IMR-90 (cell line): ENCODE measurements at regions not wholly inside any gene's neighbourhood (a gene's known extent, or its start where the extent isn't known, plus 50 kb on each side); places are given as distances from the start of the nearest gene placed in this dataset.

Experiments used
- ATAC-seq: fragments of 200-7000 bp; cut with Tn5 transposase; 2 replicates; pipeline ENCODE4 v1.9.1; 2020; ENCODE audit warnings: low read depth, mild to moderate bottlenecking, moderate library complexity
- BruUV-seq: library from RNA; stranded (reverse); fragments of 400-500 nt; replicated peaks from 2 replicates; lab custom pipeline; 2021; lab: Mats Ljungman, UMichigan
- CTCF ChIA-PET: fragments of 300-600 bp; formaldehyde crosslinking; extraction: SDS; loops from one replicate; lab custom pipeline; 2021; ENCODE audit warnings: antibody characterized with exemption; lab: Yijun Ruan, JAX
- POLR2A ChIA-PET: fragments of 300-600 bp; sonication (Branson Sonifier 250); formaldehyde crosslinking; loops from one replicate; lab custom pipeline; 2022; ENCODE audit warnings: antibody characterized with exemption; ENCODE audit not compliant: unreplicated experiment; lab: Charles Lee
- DNase-seq: peaks from one replicate; pipeline ENCODE4 v3.0.0; 2013
- H2AFZ ChIP-seq: replicated peaks from 2 replicates; pipeline ENCODE3; 2013; ENCODE audit warnings: low read length, mild to moderate bottlenecking; ENCODE audit not compliant: poor library complexity
- H2AK5ac ChIP-seq: 2 replicates; pipeline ENCODE4 v1.6.1; 2013; ENCODE audit warnings: low read depth, low read length, inconsistent platforms
- H2AK9ac ChIP-seq: replicated peaks from 2 replicates; pipeline ENCODE3; 2013; ENCODE audit warnings: mild to moderate bottlenecking, low read depth, low read length, moderate library complexity; ENCODE audit not compliant: poor library complexity
- H2BK120ac ChIP-seq: 2 replicates; pipeline ENCODE4 v1.6.1; 2013; ENCODE audit warnings: low read depth, low read length, inconsistent platforms
- H2BK15ac ChIP-seq: 3 replicates; pipeline ENCODE4 v1.6.1; 2013; ENCODE audit warnings: low read depth, low read length, inconsistent platforms
- H2BK20ac ChIP-seq: 2 replicates; pipeline ENCODE4 v1.6.1; 2013; ENCODE audit warnings: low read depth, mild to moderate bottlenecking, inconsistent platforms, low read length, moderate library complexity
- H2BK5ac ChIP-seq: 2 replicates; pipeline ENCODE4 v1.6.1; 2013; ENCODE audit warnings: mild to moderate bottlenecking, low read depth, low read length, inconsistent platforms; ENCODE audit not compliant: poor library complexity, severe bottlenecking
- H3K14ac ChIP-seq: replicated peaks from 2 replicates; pipeline ENCODE4 v1.6.1; 2013; ENCODE audit warnings: low read depth, low read length, inconsistent platforms
- H3K18ac ChIP-seq: 2 replicates; pipeline ENCODE4 v1.6.1; 2013; ENCODE audit warnings: low read depth, low read length, control low read depth
- H3K23ac ChIP-seq: 2 replicates; pipeline ENCODE4 v1.6.1; 2013; ENCODE audit warnings: low read depth, low read length, inconsistent platforms
- H3K27ac ChIP-seq: 2 replicates; pipeline ENCODE4 v1.5.1; 2013; ENCODE audit warnings: mild to moderate bottlenecking, control low read depth, low read length; ENCODE audit not compliant: insufficient read depth
- H3K27me3 ChIP-seq: 2 replicates; pipeline ENCODE4 v1.6.1; 2013; ENCODE audit warnings: low read length; ENCODE audit not compliant: control insufficient read depth, insufficient read depth
- H3K36me3 ChIP-seq: 2 replicates; pipeline ENCODE4 v1.6.1; 2013; ENCODE audit warnings: low read length, mixed read lengths; ENCODE audit not compliant: control insufficient read depth, insufficient read depth
- H3K4ac ChIP-seq: 2 replicates; pipeline ENCODE4 v1.6.1; 2013; ENCODE audit warnings: low read depth, low read length, inconsistent platforms
- H3K4me1 ChIP-seq: 2 replicates; pipeline ENCODE4 v1.6.1; 2013; ENCODE audit warnings: low read length, mixed read lengths; ENCODE audit not compliant: control insufficient read depth, insufficient read depth
- H3K4me2 ChIP-seq: 2 replicates; pipeline ENCODE4 v1.6.1; 2013; ENCODE audit warnings: low read depth, mild to moderate bottlenecking, control low read depth, low read length, moderate library complexity
- H3K4me3 ChIP-seq: 2 replicates; pipeline ENCODE4 v1.5.1; 2013; ENCODE audit warnings: low read depth, mild to moderate bottlenecking, control low read depth, low read length, moderate library complexity; ENCODE audit not compliant: insufficient read depth
- H3K56ac ChIP-seq: 2 replicates; pipeline ENCODE4 v1.6.1; 2013; ENCODE audit warnings: low read length, inconsistent platforms; ENCODE audit not compliant: insufficient read depth; ENCODE audit errors: extremely low read depth
- H3K79me1 ChIP-seq, 2 experiments: 2 replicates each; pipeline ENCODE4 v1.6.1; 2013; ENCODE audit warnings: low read length in 2 of 2, inconsistent platforms in 1 of 2, low read depth in 1 of 2
- H3K9ac ChIP-seq: 2 replicates; pipeline ENCODE4 v1.6.1; 2013; ENCODE audit warnings: low read depth, low read length, control low read depth
- H3K9me1 ChIP-seq: 2 replicates; pipeline ENCODE4 v1.6.1; 2013; ENCODE audit warnings: low read length, inconsistent platforms; ENCODE audit not compliant: insufficient read depth
- H3K9me3 ChIP-seq: 2 replicates; pipeline ENCODE4 v1.6.1; 2013; ENCODE audit warnings: low read length; ENCODE audit not compliant: control insufficient read depth, insufficient read depth
- H4K20me1 ChIP-seq: 2 replicates; pipeline ENCODE4 v1.6.1; 2013; ENCODE audit warnings: low read length, inconsistent platforms; ENCODE audit not compliant: insufficient read depth
- H4K5ac ChIP-seq: 2 replicates; pipeline ENCODE4 v1.6.1; 2013; ENCODE audit warnings: mild to moderate bottlenecking, low read depth, low read length, control low read depth
- H4K8ac ChIP-seq, 2 experiments: 2 replicates each; pipeline ENCODE4 v1.6.1; 2013; ENCODE audit warnings: low read depth in 2 of 2, low read length in 2 of 2, control low read depth in 1 of 2, inconsistent platforms in 1 of 2
- H4K91ac ChIP-seq: 2 replicates; pipeline ENCODE4 v1.6.1; 2013; ENCODE audit warnings: low read depth, low read length, inconsistent platforms; ENCODE audit not compliant: insufficient read depth
- RFX5 ChIP-seq: IDR thresholded peaks from 2 replicates; pipeline ENCODE4 v1.8.0; 2012; ENCODE audit warnings: low read depth, mild to moderate bottlenecking, low read length, moderate library complexity
- SMC3 ChIP-seq: fragments of 150-350 bp; IDR thresholded peaks from 2 replicates; pipeline ENCODE4 v1.6.1; 2016; ENCODE audit warnings: low read depth, mild to moderate bottlenecking, antibody characterized with exemption, low read length, moderate library complexity
- WGBS, 2 experiments: methylation state at CpG; one replicate each; pipeline versions ENCODE4 v1.1.5 to v1.1.7; 2013; ENCODE audit warnings: missing lambda C conversion rate in 2 of 2; ENCODE audit not compliant: insufficient read length in 1 of 2; ENCODE audit errors: extremely low coverage in 2 of 2; 5-methylcytosine and 5-hydroxymethylcytosine counted together
- dilution Hi-C: fragments of 300-500 bp; cut with HindIII; formaldehyde crosslinking; loops from one replicate; pipeline ENCODE4 v1.14.3; 2018; ENCODE audit warnings: low sequenced_read_pairs; ENCODE audit not compliant: unreplicated experiment
- in situ Hi-C: fragments of 300-500 bp; cut with MboI; formaldehyde crosslinking; loops from 3 replicates; pipeline ENCODE4 v1.14.3; 2019; ENCODE audit warnings: low sequenced_read_pairs, inconsistent platforms, mixed read lengths
- intact Hi-C: fragments of 100-400 bp; cut with micrococcal nuclease; formaldehyde crosslinking; loops from 2 replicates; pipeline ENCODE4 v1.10.0; 2022
- TF ChIP-seq, protein P1 (sequence below): conservative IDR thresholded peaks from 2 replicates; pipeline ENCODE4 v1.5.1; 2012; ENCODE audit warnings: mild to moderate bottlenecking, low read depth, low read length, improper control_type of control experiment
- TF ChIP-seq, protein P2 (sequence below): fragments of 150-350 bp; IDR thresholded peaks from 2 replicates; pipeline ENCODE4 v1.6.1; 2017; ENCODE audit warnings: mild to moderate bottlenecking, antibody characterized with exemption, low read length, low read depth

DNA sequence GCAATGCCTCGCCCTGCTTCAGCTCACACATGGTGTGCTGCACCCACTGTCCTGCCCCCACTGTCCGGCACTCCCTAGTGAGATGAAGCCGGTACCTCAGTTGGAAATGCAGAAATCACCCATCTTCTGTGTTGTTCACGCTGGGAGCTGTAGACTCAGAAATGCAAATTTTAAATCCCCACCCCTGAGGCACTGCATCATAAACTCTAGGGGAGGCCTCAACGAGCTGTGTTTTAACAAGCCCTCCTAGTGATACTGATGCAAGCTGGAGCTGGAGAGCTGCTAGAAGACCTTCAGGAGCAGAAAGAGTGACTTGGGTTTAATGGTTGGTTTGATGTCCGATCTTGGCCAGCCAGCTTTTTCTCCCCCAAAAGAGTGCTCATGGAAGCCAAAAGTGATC is 146.0 kb upstream of the MAST4 start:
- in situ Hi-C loops (no loop called here), dilution Hi-C loops (no loop called here), intact Hi-C loops (no loop called here)
- DNase-seq (no peak), ATAC-seq (no peak)
- Histone ChIP-seq H3K9me1 (no peaks in the 10 kb centered on the region), H4K5ac (no peak overlapping the region), H3K23ac (no peak overlapping the region), H2BK5ac (no peak overlapping the region), H3K4me2 (no peak overlapping the region), H3K4me3 (no peak overlapping the region), H3K4me1 (no peaks in the 10 kb centered on the region), H2AK9ac (no peak overlapping the region), H4K91ac (no peak overlapping the region), H2BK120ac (no peak overlapping the region), H3K9ac (no peak overlapping the region), H3K79me1 (no peaks in the 10 kb centered on the region), H4K20me1 (no peaks in the 10 kb centered on the region), H2AK5ac (no peak overlapping the region), H2BK20ac (no peak overlapping the region), H3K27me3 (no peaks in the 10 kb centered on the region), H3K36me3 (no peaks in the 10 kb centered on the region), H3K56ac (no peak overlapping the region), H3K18ac (no peak overlapping the region), H3K14ac (no peak overlapping the region), H2AFZ (no peak overlapping the region), H3K27ac (no peak overlapping the region), H3K4ac (no peak overlapping the region), H4K8ac (no peak overlapping the region), H3K9me3 (0 out of 2 replicates have a peak, but pooled peaks cover 3% of the 10 kb centered on the region), H2BK15ac (no peak overlapping the region)
- TF ChIP-seq, protein P1, sequence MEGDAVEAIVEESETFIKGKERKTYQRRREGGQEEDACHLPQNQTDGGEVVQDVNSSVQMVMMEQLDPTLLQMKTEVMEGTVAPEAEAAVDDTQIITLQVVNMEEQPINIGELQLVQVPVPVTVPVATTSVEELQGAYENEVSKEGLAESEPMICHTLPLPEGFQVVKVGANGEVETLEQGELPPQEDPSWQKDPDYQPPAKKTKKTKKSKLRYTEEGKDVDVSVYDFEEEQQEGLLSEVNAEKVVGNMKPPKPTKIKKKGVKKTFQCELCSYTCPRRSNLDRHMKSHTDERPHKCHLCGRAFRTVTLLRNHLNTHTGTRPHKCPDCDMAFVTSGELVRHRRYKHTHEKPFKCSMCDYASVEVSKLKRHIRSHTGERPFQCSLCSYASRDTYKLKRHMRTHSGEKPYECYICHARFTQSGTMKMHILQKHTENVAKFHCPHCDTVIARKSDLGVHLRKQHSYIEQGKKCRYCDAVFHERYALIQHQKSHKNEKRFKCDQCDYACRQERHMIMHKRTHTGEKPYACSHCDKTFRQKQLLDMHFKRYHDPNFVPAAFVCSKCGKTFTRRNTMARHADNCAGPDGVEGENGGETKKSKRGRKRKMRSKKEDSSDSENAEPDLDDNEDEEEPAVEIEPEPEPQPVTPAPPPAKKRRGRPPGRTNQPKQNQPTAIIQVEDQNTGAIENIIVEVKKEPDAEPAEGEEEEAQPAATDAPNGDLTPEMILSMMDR: no peak
- TF ChIP-seq SMC3: no peak
- TF ChIP-seq, protein P2, sequence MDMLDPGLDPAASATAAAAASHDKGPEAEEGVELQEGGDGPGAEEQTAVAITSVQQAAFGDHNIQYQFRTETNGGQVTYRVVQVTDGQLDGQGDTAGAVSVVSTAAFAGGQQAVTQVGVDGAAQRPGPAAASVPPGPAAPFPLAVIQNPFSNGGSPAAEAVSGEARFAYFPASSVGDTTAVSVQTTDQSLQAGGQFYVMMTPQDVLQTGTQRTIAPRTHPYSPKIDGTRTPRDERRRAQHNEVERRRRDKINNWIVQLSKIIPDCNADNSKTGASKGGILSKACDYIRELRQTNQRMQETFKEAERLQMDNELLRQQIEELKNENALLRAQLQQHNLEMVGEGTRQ: no peak
- TF ChIP-seq RFX5: no peak
- WGBS, 2 experiments: 75% methylated on average over 2 of the region's 6 CpGs; no CpG with 5 or more reads in 1 of the 2 experiments
- no TSS peak for BruUV-seq
- POLR2A ChIA-PET: interaction anchor here (0.6 kb wide), 1 partner anchor 1924 kb away, joined by 11 read pairs; no protein-coding TSS in a partner anchor
- CTCF ChIA-PET: no interaction called here
